Mesendoderm (in vitro differentiated cells): ENCODE measurements at regions not wholly inside any gene's neighbourhood (a gene's known extent, or its start where the extent isn't known, plus 50 kb on each side); places are given as distances from the start of the nearest gene placed in this dataset.

Experiments used
- DNase-seq: peaks from one replicate; pipeline ENCODE4 v3.0.0; 2013
- H2AK5ac ChIP-seq: 2 replicates; pipeline ENCODE4 v1.6.1; 2013; ENCODE audit warnings: low read length, inconsistent platforms
- H2BK120ac ChIP-seq: 2 replicates; pipeline ENCODE4 v1.6.1; 2013; ENCODE audit warnings: low read depth, mild to moderate bottlenecking, low read length, moderate library complexity, mixed read lengths
- H2BK15ac ChIP-seq: replicated peaks from 2 replicates; pipeline ENCODE4 v1.6.1; 2013; ENCODE audit warnings: low read depth, mild to moderate bottlenecking, moderate library complexity
- H2BK5ac ChIP-seq: 2 replicates; pipeline ENCODE4 v1.6.1; 2013; ENCODE audit warnings: low read length, inconsistent platforms
- H3K18ac ChIP-seq: 2 replicates; pipeline ENCODE4 v1.6.1; 2013; ENCODE audit warnings: mild to moderate bottlenecking, low read length, mixed read lengths
- H3K23ac ChIP-seq: one replicate; pipeline ENCODE4 v1.6.1; 2013; ENCODE audit warnings: low read length
- H3K27ac ChIP-seq: 2 replicates; pipeline ENCODE4 v1.5.1; 2013; ENCODE audit warnings: low read depth, mild to moderate bottlenecking, inconsistent platforms, low read length, moderate library complexity
- H3K27me3 ChIP-seq: 2 replicates; pipeline ENCODE4 v1.6.1; 2013; ENCODE audit warnings: low read length, control low read depth, mild to moderate bottlenecking, inconsistent platforms; ENCODE audit not compliant: insufficient read depth, poor library complexity
- H3K36me3 ChIP-seq: 2 replicates; pipeline ENCODE4 v1.6.1; 2013; ENCODE audit warnings: low read length, inconsistent platforms; ENCODE audit not compliant: control insufficient read depth, insufficient read depth
- H3K4ac ChIP-seq: one replicate; pipeline ENCODE4 v1.6.1; 2013; ENCODE audit warnings: low read depth, mild to moderate bottlenecking, low read length, moderate library complexity
- H3K4me1 ChIP-seq: 2 replicates; pipeline ENCODE4 v1.6.1; 2013; ENCODE audit warnings: low read depth, low read length, inconsistent platforms; ENCODE audit not compliant: control insufficient read depth
- H3K4me2 ChIP-seq: 2 replicates; pipeline ENCODE4 v1.6.1; 2013; ENCODE audit warnings: low read length
- H3K4me3 ChIP-seq: 2 replicates; pipeline ENCODE4 v1.5.1; 2013; ENCODE audit warnings: mild to moderate bottlenecking, low read length
- H3K56ac ChIP-seq: one replicate; pipeline ENCODE4 v1.6.1; 2013; ENCODE audit warnings: low read length
- H3K79me1 ChIP-seq: 2 replicates; pipeline ENCODE4 v1.6.1; 2013; ENCODE audit warnings: low read length, inconsistent platforms
- H3K79me2 ChIP-seq: 2 replicates; pipeline ENCODE4 v1.6.1; 2013; ENCODE audit warnings: mild to moderate bottlenecking, low read length; ENCODE audit not compliant: control insufficient read depth, insufficient read depth
- H3K9ac ChIP-seq: 2 replicates; pipeline ENCODE4 v1.6.1; 2013; ENCODE audit warnings: low read length, inconsistent platforms
- H4K5ac ChIP-seq: one replicate; pipeline ENCODE4 v1.6.1; 2013; ENCODE audit warnings: low read length
- H4K8ac ChIP-seq: one replicate; pipeline ENCODE4 v1.6.1; 2013; ENCODE audit warnings: low read depth, mild to moderate bottlenecking, control low read depth, low read length, moderate library complexity
- WGBS: extraction: QIAGEN DNeasy Blood & Tissue Kit; methylation state at CpG from one replicate; pipeline ENCODE4 v1.1.7; 2013; ENCODE audit warnings: low lambda C conversion rate, missing lambda C conversion rate; ENCODE audit not compliant: insufficient coverage; ENCODE audit errors: extremely low coverage; 5-methylcytosine and 5-hydroxymethylcytosine counted together

DNA sequence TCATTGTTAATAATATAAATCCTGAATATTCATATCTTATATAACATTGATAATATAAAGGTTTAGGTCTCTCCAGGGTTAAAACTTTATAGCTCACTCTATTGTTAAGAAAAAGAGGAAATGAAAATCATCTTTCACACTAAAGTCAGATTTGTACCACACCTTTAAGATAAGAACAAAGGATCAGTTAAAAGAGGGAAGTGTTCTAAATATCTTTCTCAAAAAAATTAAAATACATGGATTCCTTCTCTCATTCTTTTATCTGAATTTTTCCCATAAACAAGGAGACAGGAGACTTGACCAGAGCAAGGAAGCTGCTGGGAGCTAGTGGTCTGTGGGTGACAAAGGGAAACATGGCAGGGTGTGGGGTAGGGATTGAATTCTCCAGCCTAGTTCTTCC is 323.0 kb upstream of the CPXCR1 start:
- Histone ChIP-seq H2BK5ac (no peak overlapping the region), H3K36me3 (no peaks in the 10 kb centered on the region), H2AK5ac (no peak overlapping the region), H3K9ac (no peak overlapping the region), H3K18ac (no peak overlapping the region), H3K4ac (no peak overlapping the region), H4K8ac (no peak overlapping the region), H3K23ac (no peak overlapping the region), H3K56ac (no peak overlapping the region), H4K5ac (no peak overlapping the region), H3K4me3 (no peak overlapping the region), H3K4me1 (no peaks in the 10 kb centered on the region), H3K4me2 (no peak overlapping the region), H2BK15ac (no peak overlapping the region), H3K79me1 (no peaks in the 10 kb centered on the region), H3K79me2 (no peaks in the 10 kb centered on the region), H3K27me3 (no peaks in the 10 kb centered on the region), H3K27ac (no peak overlapping the region), H2BK120ac (no peak overlapping the region)
- no peak for DNase-seq

DNA sequence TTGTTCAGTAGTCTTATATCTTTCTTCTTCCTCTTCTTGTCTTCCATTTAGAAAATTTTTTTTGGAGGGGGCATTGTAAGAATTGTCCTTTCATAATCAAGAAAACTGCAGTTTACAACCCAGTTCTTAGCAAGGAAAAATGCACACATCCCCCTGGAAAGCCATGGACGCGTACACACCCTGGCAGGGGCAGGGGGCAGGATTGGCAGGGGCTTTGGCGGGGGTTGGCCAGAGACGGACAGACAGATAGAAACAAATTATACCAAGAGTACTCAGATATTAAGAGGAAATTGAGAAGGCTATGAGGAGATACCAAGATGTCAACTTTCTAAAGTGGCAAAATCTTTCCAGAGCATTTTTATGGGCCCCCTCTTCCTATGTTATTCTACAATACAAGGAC is 322.5 kb upstream of the CPXCR1 start:
- WGBS, result no CpG with 5 or more reads among the region's 4 CpGs

DNA sequence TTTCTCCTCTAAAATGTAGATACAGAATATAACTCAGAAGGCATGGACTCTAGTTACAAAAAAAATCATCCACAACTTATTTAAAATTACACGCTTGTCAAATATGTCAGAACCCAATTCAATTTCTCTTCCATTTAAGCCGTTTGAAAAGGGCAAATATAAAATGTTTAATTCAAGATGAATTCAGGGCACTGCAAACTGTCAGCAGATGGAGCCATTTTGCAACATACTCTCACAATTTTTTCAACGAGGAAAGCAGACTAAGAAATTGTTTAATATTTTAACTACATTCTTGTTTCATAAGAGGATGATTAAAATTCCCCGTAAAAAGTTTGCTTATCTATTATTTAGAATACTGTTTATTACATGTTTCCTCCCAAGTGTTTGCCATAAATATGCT is 321.3 kb upstream of the CPXCR1 start:
- H3K79me1 ChIP-seq, result no peaks in the 10 kb centered on the region
- no peak overlapping the region for H2BK5ac ChIP-seq

More for the DNA sequence above, 322.5 kb upstream of the CPXCR1 start:
- Histone ChIP-seq H3K4me3 (no peak overlapping the region), H3K4me1 (no peaks in the 10 kb centered on the region), H3K79me1 (no peaks in the 10 kb centered on the region), H3K56ac (no peak overlapping the region), H2BK5ac (no peak overlapping the region), H3K79me2 (no peaks in the 10 kb centered on the region), H2BK120ac (no peak overlapping the region), H3K4me2 (no peak overlapping the region), H3K9ac (no peak overlapping the region), H4K5ac (no peak overlapping the region), H2AK5ac (no peak overlapping the region), H2BK15ac (no peak overlapping the region), H3K36me3 (no peaks in the 10 kb centered on the region), H3K27me3 (no peaks in the 10 kb centered on the region), H3K27ac (no peak overlapping the region), H3K23ac (no peak overlapping the region), H4K8ac (no peak overlapping the region), H3K18ac (no peak overlapping the region), H3K4ac (no peak overlapping the region)
- no peak for DNase-seq

DNA sequence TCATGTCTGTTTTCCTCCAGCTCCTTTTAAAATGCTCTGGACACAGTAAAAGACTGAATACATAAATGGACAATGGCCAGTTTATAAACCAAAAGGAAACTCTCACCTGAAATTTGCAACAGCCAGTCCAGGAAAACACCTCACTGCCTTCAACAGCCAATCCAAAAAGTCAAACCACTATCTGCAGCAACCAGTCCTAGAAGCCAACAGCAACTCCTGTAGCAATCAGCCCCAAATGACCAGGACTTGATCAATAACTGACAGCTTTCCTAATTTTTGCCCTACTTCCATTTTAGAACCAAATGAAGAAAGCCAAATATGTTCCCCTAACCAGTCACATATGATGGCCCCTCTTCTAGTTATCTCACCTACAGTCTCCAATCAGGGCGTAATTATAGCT is 309.5 kb upstream of the CPXCR1 start:
- Histone ChIP-seq H3K4ac (no peak overlapping the region), H2BK15ac (no peak overlapping the region), H3K18ac (no peak overlapping the region), H4K8ac (no peak overlapping the region), H3K79me2 (no peaks in the 10 kb centered on the region), H3K9ac (no peak overlapping the region), H4K5ac (no peak overlapping the region), H2AK5ac (no peak overlapping the region), H2BK5ac (no peak overlapping the region), H3K36me3 (no peaks in the 10 kb centered on the region), H3K4me2 (no peak overlapping the region), H3K56ac (no peak overlapping the region), H3K79me1 (no peaks in the 10 kb centered on the region), H3K27ac (no peak overlapping the region), H3K4me3 (no peak overlapping the region), H3K23ac (no peak overlapping the region), H2BK120ac (no peak overlapping the region), H3K4me1 (no peaks in the 10 kb centered on the region), H3K27me3 (no peaks in the 10 kb centered on the region)
- no CpG with 5 or more reads among the region's 1 CpG for WGBS
- no peak for DNase-seq

More for the DNA sequence above, 321.3 kb upstream of the CPXCR1 start:
- H3K18ac ChIP-seq, result no peak overlapping the region
- no peak overlapping the region for H3K4me3 ChIP-seq
- H2AK5ac ChIP-seq, result no peak overlapping the region
- no peak overlapping the region for H3K4me2 ChIP-seq
- no peak overlapping the region for H2BK120ac ChIP-seq
- H3K27ac ChIP-seq, result no peak overlapping the region
- H3K36me3 ChIP-seq, result no peaks in the 10 kb centered on the region
- H4K8ac ChIP-seq, result no peak overlapping the region
- no peaks in the 10 kb centered on the region for H3K79me2 ChIP-seq
- H2BK15ac ChIP-seq, result no peak overlapping the region
- no peak overlapping the region for H3K9ac ChIP-seq
- H4K5ac ChIP-seq, result no peak overlapping the region
- H3K56ac ChIP-seq, result no peak overlapping the region
- H3K27me3 ChIP-seq, result no peaks in the 10 kb centered on the region
- no peak overlapping the region for H3K4ac ChIP-seq
- WGBS, result no CpG with 5 or more reads among the region's 4 CpGs
- peak; percentile 3 for DNase-seq
- no peaks in the 10 kb centered on the region for H3K4me1 ChIP-seq
- no peak overlapping the region for H3K23ac ChIP-seq

DNA sequence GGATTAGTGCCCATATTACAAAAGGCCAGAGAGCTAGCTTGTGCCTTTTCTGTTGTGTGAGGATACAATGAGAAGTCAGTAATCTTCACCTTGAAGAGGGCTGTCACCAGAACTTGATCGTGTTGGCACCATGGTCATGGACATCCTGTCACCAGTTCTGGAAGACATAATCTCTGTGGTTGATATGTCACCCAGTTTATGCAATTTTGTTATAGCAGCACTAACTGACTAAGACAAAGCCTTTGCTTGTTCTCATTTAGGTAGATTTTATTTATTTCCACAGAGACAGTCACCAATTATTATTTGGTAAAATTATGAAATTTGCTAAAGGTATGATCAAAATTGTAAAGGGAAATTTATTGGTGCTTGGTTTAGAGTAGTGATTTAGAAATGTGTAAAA is 308.8 kb upstream of the CPXCR1 start:
- Histone ChIP-seq H3K23ac (no peak overlapping the region), H3K27me3 (no peaks in the 10 kb centered on the region), H2AK5ac (no peak overlapping the region), H3K4me3 (no peak overlapping the region), H3K4me2 (no peak overlapping the region), H3K4ac (no peak overlapping the region), H2BK15ac (no peak overlapping the region), H4K8ac (no peak overlapping the region), H3K4me1 (no peaks in the 10 kb centered on the region), H3K79me2 (no peaks in the 10 kb centered on the region), H2BK120ac (no peak overlapping the region), H4K5ac (no peak overlapping the region), H3K18ac (no peak overlapping the region), H3K27ac (no peak overlapping the region), H2BK5ac (no peak overlapping the region), H3K9ac (no peak overlapping the region), H3K36me3 (no peaks in the 10 kb centered on the region), H3K79me1 (no peaks in the 10 kb centered on the region), H3K56ac (no peak overlapping the region)
- no CpG with 5 or more reads among the region's 1 CpG for WGBS
- no peak for DNase-seq

DNA sequence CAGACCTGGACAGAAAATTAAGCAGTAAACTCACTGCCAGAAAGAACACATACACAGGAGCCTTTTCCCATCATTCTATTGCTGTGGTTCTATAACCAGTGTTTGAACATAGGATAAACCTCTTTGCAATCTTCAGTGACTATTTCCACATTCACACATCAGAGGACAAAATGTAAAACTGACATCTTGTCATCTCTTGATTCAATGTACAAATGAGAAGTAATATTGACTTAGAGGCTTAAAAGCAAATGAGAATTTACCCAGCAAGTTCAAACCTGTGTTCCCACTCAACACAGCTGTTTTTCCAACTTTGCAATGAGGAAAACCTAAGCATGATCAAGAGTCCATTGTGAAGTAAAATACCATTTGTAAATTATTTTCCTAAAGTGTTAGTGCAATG is 307.1 kb upstream of the CPXCR1 start:
- no peak overlapping the region for H3K4ac ChIP-seq
- no peak for DNase-seq

More for the DNA sequence above, 307.1 kb upstream of the CPXCR1 start:
- Histone ChIP-seq H4K8ac (no peak overlapping the region), H2BK5ac (no peak overlapping the region), H3K79me1 (no peaks in the 10 kb centered on the region), H3K36me3 (no peaks in the 10 kb centered on the region), H2BK15ac (no peak overlapping the region), H3K4me1 (no peaks in the 10 kb centered on the region), H3K4me3 (no peak overlapping the region), H4K5ac (no peak overlapping the region), H3K79me2 (no peaks in the 10 kb centered on the region), H3K9ac (no peak overlapping the region), H3K4me2 (no peak overlapping the region), H3K56ac (no peak overlapping the region), H3K27me3 (no peaks in the 10 kb centered on the region), H3K27ac (no peak overlapping the region), H2BK120ac (no peak overlapping the region), H3K18ac (no peak overlapping the region), H3K23ac (no peak overlapping the region), H2AK5ac (no peak overlapping the region)
